GM21390 (cell line): ENCODE measurements at regions not wholly inside any gene's neighbourhood (a gene's known extent, or its start where the extent isn't known, plus 50 kb on each side); places are given as distances from the start of the nearest gene placed in this dataset.
"Not testable (repeated sequence)": the region's sequence is repeated elsewhere in the genome, so short reads cannot be mapped to it uniquely, and the experiment has no call there.

Source experiments
- ATAC-seq: cut with Tn5 transposase; IDR thresholded peaks from one replicate; pipeline ENCODE4 v1.9.1; 2021; ENCODE audit not compliant: unreplicated experiment

GRCh38 chr2:65918760-65919187 is 486.4 kb upstream of the SPRED2 start:
- no peak for ATAC-seq

GRCh38 chr2:65917986-65918385 is 485.6 kb upstream of the SPRED2 start:
- no peak for ATAC-seq

- ATAC-seq = no peak
Measured at GRCh38 chr2:65916785-65917295, 484.4 kb upstream of the SPRED2 start.

GRCh38 chr2:65916177-65916576 is 483.8 kb upstream of the SPRED2 start:
- ATAC-seq = no peak

GRCh38 chr2:65915273-65915672 is 482.9 kb upstream of the SPRED2 start:
- no peak for ATAC-seq

- no peak for ATAC-seq
Measured at GRCh38 chr2:65914244-65914786, 481.9 kb upstream of the SPRED2 start.

- ATAC-seq = no peak
Measured at GRCh38 chr2:65913813-65914212, 481.4 kb upstream of the SPRED2 start.

- ATAC-seq = no peak
Measured at GRCh38 chr2:65901756-65902155, 469.4 kb upstream of the SPRED2 start.

GRCh38 chr2:65896446-65896845 is 464.0 kb upstream of the SPRED2 start:
- no peak for ATAC-seq

- ATAC-seq = not testable (repeated sequence)
Measured at GRCh38 chr2:65890131-65890530, 457.7 kb upstream of the SPRED2 start.

GRCh38 chr2:65885266-65885665 is 452.9 kb upstream of the SPRED2 start:
- no peak for ATAC-seq

- ATAC-seq = no peak
Measured at GRCh38 chr2:65881592-65881991, 449.2 kb upstream of the SPRED2 start.

GRCh38 chr2:65880436-65880835 is 448.0 kb upstream of the SPRED2 start:
- no peak for ATAC-seq

- no peak for ATAC-seq
Measured at GRCh38 chr2:65878011-65878340, 445.6 kb upstream of the SPRED2 start.

GRCh38 chr2:65877331-65878010 is 445.1 kb upstream of the SPRED2 start:
- ATAC-seq = no peak

- ATAC-seq = no peak
Measured at GRCh38 chr2:65876114-65876513, 443.7 kb upstream of the SPRED2 start.

GRCh38 chr2:65870826-65871225 is 438.4 kb upstream of the SPRED2 start:
- no peak for ATAC-seq

GRCh38 chr2:65869296-65869695 is 436.9 kb upstream of the SPRED2 start:
- no peak for ATAC-seq

- no peak for ATAC-seq
Measured at GRCh38 chr2:65868177-65868576, 435.8 kb upstream of the SPRED2 start.

GRCh38 chr2:65867446-65867845 is 435.0 kb upstream of the SPRED2 start:
- no peak for ATAC-seq

- ATAC-seq = no peak
Measured at GRCh38 chr2:65866148-65866547, 433.7 kb upstream of the SPRED2 start.

GRCh38 chr2:65864619-65865018 is 432.2 kb upstream of the SPRED2 start:
- no peak for ATAC-seq

GRCh38 chr2:65863713-65864112 is 431.3 kb upstream of the SPRED2 start:
- ATAC-seq = no peak
